Loucy (cell line): ENCODE measurements at regions not wholly inside any gene's neighbourhood (a gene's known extent, or its start where the extent isn't known, plus 50 kb on each side); places are given as distances from the start of the nearest gene placed in this dataset.

Experiments
- H2AFZ ChIP-seq: fragments of 200-600 bp; sonication (generic); 2 replicates; pipeline ENCODE4 v1.6.0; 2016; ENCODE audit warnings: antibody characterized with exemption, mild to moderate bottlenecking, low read length, moderate library complexity
- H3F3A ChIP-seq: fragments of 200-600 bp; 2 replicates; pipeline ENCODE4 v1.6.0; 2016; ENCODE audit warnings: antibody characterized with exemption, low read depth, mild to moderate bottlenecking
- H3K27me3 ChIP-seq: fragments of 200-600 bp; sonication (generic); 2 replicates; pipeline ENCODE4 v1.6.1; 2014; ENCODE audit warnings: low read length, mild to moderate bottlenecking; ENCODE audit not compliant: insufficient read depth, poor library complexity, severe bottlenecking
- H3K36me3 ChIP-seq: fragments of 200-600 bp; sonication (generic); 2 replicates; pipeline ENCODE4 v1.6.1; 2016; ENCODE audit warnings: low read length; ENCODE audit not compliant: insufficient read depth
- H3K4me1 ChIP-seq: fragments of 200-600 bp; sonication (generic); 2 replicates; pipeline ENCODE4 v1.5.1; 2014; ENCODE audit warnings: low read length, mild to moderate bottlenecking; ENCODE audit not compliant: insufficient read depth, poor library complexity, severe bottlenecking
- H3K4me2 ChIP-seq: fragments of 200-600 bp; sonication (generic); 2 replicates; pipeline ENCODE4 v1.6.0; 2014; ENCODE audit warnings: antibody characterized with exemption, low read length, low read depth, mild to moderate bottlenecking; ENCODE audit not compliant: poor library complexity, severe bottlenecking
- H3K4me3 ChIP-seq: fragments of 200-600 bp; sonication (generic); 2 replicates; pipeline ENCODE4 v1.5.1; 2014; ENCODE audit warnings: low read length, mild to moderate bottlenecking, mixed read lengths; ENCODE audit not compliant: poor library complexity, severe bottlenecking
- H3K79me2 ChIP-seq: fragments of 200-600 bp; sonication (generic); 2 replicates; pipeline ENCODE4 v1.6.1; 2014; ENCODE audit warnings: low read length; ENCODE audit not compliant: insufficient read depth
- H3K9ac ChIP-seq: fragments of 200-600 bp; sonication (generic); 2 replicates; pipeline ENCODE4 v1.6.0; 2014; ENCODE audit warnings: mild to moderate bottlenecking, low read depth, low read length, moderate library complexity; ENCODE audit not compliant: poor library complexity, severe bottlenecking
- H3K9me2 ChIP-seq: fragments of 200-600 bp; sonication (generic); replicated peaks from 2 replicates; pipeline ENCODE4 v1.6.1; 2016; ENCODE audit warnings: low read depth, low read length, mixed read lengths
- H3K9me3 ChIP-seq: fragments of 200-600 bp; sonication (generic); 2 replicates; pipeline ENCODE4 v1.6.1; 2014; ENCODE audit warnings: mild to moderate bottlenecking, antibody characterized with exemption, low read length, low read depth; ENCODE audit not compliant: insufficient read depth
- H4K20me1 ChIP-seq: fragments of 200-600 bp; sonication (generic); 2 replicates; pipeline ENCODE4 v1.6.0; 2014; ENCODE audit warnings: antibody characterized with exemption, low read length, mild to moderate bottlenecking; ENCODE audit not compliant: insufficient read depth, poor library complexity, severe bottlenecking
- EZH2phosphoT487 ChIP-seq: fragments of 200-600 bp; IDR thresholded peaks from 2 replicates; pipeline ENCODE4 v1.6.1; 2018; ENCODE audit warnings: antibody characterized with exemption, mild to moderate bottlenecking, moderate library complexity, borderline replicate concordance
- TF ChIP-seq, protein P1 (sequence below): fragments of 200-600 bp; sonication (generic); conservative IDR thresholded peaks from 2 replicates; pipeline ENCODE4 v1.5.1; 2014; ENCODE audit warnings: mild to moderate bottlenecking, antibody characterized with exemption, low read length

DNA sequence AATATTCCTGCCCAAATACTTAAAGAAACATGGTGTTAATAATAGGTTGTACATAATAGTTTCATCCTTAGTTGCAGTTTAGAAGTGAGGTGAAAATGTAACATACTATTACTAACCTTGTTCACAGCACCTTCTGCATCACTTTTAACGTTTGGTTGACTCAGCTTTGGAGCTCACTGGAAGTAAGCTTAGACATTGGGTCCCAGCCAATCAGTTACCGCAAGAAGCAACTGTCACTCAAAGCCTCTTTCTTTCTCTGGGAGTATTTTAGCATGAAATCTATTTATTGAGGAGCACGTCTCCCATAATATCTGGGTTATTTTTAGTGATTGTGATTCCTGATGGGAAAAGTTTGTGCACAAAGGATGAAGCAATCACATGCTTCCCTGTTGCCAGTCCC lies 472.6 kb downstream of the SNAPC1 start:
- Histone ChIP-seq H3K79me2 (no peaks in the 10 kb centered on the region), H3K4me3 (no peak overlapping the region), H3K27me3 (no peaks in the 10 kb centered on the region), H3F3A (no peaks in the 10 kb centered on the region), H2AFZ (no peak overlapping the region), H3K36me3 (no peaks in the 10 kb centered on the region), H3K4me1 (no peaks in the 10 kb centered on the region), H3K9me2 (no peaks in the 10 kb centered on the region), H3K9ac (no peak overlapping the region), H3K9me3 (no peaks in the 10 kb centered on the region), H3K4me2 (no peak overlapping the region), H4K20me1 (no peaks in the 10 kb centered on the region)
- no peak for TF ChIP-seq EZH2phosphoT487
- TF ChIP-seq, protein P1, sequence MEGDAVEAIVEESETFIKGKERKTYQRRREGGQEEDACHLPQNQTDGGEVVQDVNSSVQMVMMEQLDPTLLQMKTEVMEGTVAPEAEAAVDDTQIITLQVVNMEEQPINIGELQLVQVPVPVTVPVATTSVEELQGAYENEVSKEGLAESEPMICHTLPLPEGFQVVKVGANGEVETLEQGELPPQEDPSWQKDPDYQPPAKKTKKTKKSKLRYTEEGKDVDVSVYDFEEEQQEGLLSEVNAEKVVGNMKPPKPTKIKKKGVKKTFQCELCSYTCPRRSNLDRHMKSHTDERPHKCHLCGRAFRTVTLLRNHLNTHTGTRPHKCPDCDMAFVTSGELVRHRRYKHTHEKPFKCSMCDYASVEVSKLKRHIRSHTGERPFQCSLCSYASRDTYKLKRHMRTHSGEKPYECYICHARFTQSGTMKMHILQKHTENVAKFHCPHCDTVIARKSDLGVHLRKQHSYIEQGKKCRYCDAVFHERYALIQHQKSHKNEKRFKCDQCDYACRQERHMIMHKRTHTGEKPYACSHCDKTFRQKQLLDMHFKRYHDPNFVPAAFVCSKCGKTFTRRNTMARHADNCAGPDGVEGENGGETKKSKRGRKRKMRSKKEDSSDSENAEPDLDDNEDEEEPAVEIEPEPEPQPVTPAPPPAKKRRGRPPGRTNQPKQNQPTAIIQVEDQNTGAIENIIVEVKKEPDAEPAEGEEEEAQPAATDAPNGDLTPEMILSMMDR = no peak

DNA sequence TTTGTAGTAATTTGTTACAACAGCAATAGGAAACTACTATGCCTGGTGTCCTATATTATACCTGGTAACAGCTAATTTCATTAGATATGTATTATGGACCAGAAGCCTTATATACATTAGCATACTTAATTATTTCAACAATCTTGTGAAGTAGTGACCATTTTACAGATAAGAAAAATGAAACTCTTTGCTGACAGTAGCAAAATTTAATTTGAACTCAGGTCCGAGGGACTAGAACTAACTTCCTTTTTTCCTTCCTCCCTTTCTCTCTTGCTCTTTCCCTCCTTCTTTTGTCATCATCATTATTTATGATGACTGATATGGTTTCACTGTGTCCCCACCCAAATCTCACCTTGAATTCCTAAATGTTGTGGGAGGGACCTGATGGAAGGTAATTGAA lies 482.0 kb downstream of the SNAPC1 start:
- Histone ChIP-seq H3K9me2 (no peaks in the 10 kb centered on the region; the same call in 1 of the 2 replicates), H3K9ac (no peak overlapping the region), H3K4me3 (no peak overlapping the region), H3K4me1 (no peaks in the 10 kb centered on the region), H4K20me1 (no peaks in the 10 kb centered on the region), H3K27me3 (no peaks in the 10 kb centered on the region), H3K36me3 (no peaks in the 10 kb centered on the region), H3F3A (no peaks in the 10 kb centered on the region), H3K4me2 (no peak overlapping the region), H3K79me2 (no peaks in the 10 kb centered on the region), H2AFZ (no peak overlapping the region), H3K9me3 (no peaks in the 10 kb centered on the region)
- no peak for TF ChIP-seq EZH2phosphoT487
- TF ChIP-seq, protein P1 = no peak

DNA sequence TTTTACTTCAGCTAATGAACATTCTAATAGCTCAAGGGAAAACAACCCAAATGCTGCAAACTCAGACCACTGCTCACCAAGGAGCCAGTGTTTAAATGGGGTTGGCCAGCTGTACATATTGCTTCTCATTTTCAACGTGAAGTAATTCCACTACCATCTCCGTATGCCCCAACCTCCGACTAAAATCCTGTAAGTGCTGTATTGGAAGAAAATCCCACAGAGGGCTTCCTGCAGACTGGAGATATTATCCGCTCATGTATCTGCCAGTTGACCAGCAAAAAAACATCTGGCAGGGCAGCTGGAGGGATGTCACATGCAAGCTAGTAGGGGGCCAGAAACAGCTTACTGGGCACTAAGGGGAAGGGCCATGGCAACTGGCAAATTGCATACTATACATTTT lies 485.0 kb downstream of the SNAPC1 start:
- H3K9ac ChIP-seq = no peak overlapping the region
- H3K4me1 ChIP-seq = no peaks in the 10 kb centered on the region
- H3K4me2 ChIP-seq = no peak overlapping the region
- no peak overlapping the region for H3K4me3 ChIP-seq
- no peaks in the 10 kb centered on the region for H3K27me3 ChIP-seq
- H3K9me2 ChIP-seq = no peaks in the 10 kb centered on the region; the same call in 1 of the 2 replicates
- H3K36me3 ChIP-seq = no peaks in the 10 kb centered on the region
- no peaks in the 10 kb centered on the region for H3K9me3 ChIP-seq
- H4K20me1 ChIP-seq = no peaks in the 10 kb centered on the region
- H3K79me2 ChIP-seq = no peaks in the 10 kb centered on the region
- TF ChIP-seq EZH2phosphoT487 = no peak
- TF ChIP-seq, protein P1 = no peak
- no peak overlapping the region for H2AFZ ChIP-seq
- no peaks in the 10 kb centered on the region for H3F3A ChIP-seq
